ENCODE measurements at regions not wholly inside any gene's neighbourhood (a gene's known extent, or its start where the extent isn't known, plus 50 kb on each side); places are given as distances from the start of the nearest gene placed in this dataset.

- H3K4me3 ChIP-seq, result no peak overlapping the region
- no peak for DNase-seq
- intact Hi-C loops (cut with DNase I), result loop anchor here in 1 of 10 donors (10.0 kb wide), 1 partner anchor 62 kb away; no protein-coding TSS in a partner anchor
- TF ChIP-seq CTCF (IDR thresholded peaks at IDR 0.05) (no peak), POLR2A (IDR thresholded peaks at IDR 0.05) (no peak)
- peaks cover 0 to 2% (median 0%) of the 10 kb centered on the region in 9 donors for H3K27me3 ChIP-seq
- no peak for ATAC-seq
- peaks cover 0 to 10% (median 0%) of the 10 kb centered on the region in 12 donors for H3K4me1 ChIP-seq
- no peaks in the 10 kb centered on the region for H3K9me3 ChIP-seq
- no peak overlapping the region for H3K27ac ChIP-seq
- H3K36me3 ChIP-seq, result no peaks in the 10 kb centered on the region
Observed at GRCh38 chr1:87976316-87976715, 647.6 kb downstream of the LMO4 start.

GRCh38 chr1:87977145-87977544 is 648.5 kb downstream of the LMO4 start:
- Histone ChIP-seq H3K4me3 (no peak overlapping the region), H3K9me3 (no peaks in the 10 kb centered on the region), H3K27ac (no peak overlapping the region), H3K27me3 (peaks cover 0 to 3% (median 0%) of the 10 kb centered on the region in 9 donors), H3K4me1 (peaks cover 0 to 9% (median 0%) of the 10 kb centered on the region in 12 donors), H3K36me3 (no peaks in the 10 kb centered on the region)
- intact Hi-C loops (cut with DNase I), result loop anchor here in 1 of 10 donors (10.0 kb wide), 1 partner anchor 62 kb away; no protein-coding TSS in a partner anchor
- DNase-seq, result no peak
- no peak for ATAC-seq
- no peak for TF ChIP-seq POLR2A (IDR thresholded peaks at IDR 0.05)
- no peak for TF ChIP-seq CTCF (IDR thresholded peaks at IDR 0.05)
- 58 to 67% (median 62%) methylated on average over 2 of the region's 2 CpGs for WGBS, 4 donors

DNA sequence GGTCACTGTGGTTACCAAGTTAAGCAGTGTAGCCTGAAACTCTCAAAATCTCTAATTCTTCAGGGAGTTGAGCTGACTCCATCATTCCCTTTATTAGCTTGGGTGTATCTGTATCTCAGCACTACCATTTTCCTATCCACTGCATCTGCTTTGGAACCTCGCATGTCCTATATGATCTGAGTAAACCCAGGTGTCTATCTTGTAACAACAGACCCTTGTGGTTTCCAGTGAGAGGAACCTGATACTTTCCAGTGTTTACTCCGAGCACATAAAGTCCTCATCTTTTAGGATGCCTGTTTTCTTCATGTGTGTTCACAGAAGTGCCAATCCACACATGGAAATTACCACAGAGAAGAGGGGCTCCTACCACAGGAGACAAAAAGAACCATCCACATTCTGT is 650.4 kb downstream of the LMO4 start:
- TF ChIP-seq POLR2A (IDR thresholded peaks at IDR 0.05) (no peak), CTCF (IDR thresholded peaks at IDR 0.05) (no peak)
- intact Hi-C loops (cut with DNase I), result loop anchor here in 1 of 10 donors (10.0 kb wide), 1 partner anchor 64 kb away; no protein-coding TSS in a partner anchor
- ATAC-seq (no peak), DNase-seq (no peak)
- Histone ChIP-seq H3K4me3 (no peak overlapping the region), H3K4me1 (peaks cover 0 to 5% (median 0%) of the 10 kb centered on the region in 12 donors), H3K27ac (no peak overlapping the region), H3K9me3 (no peaks in the 10 kb centered on the region), H3K27me3 (peaks cover 0 to 3% (median 0%) of the 10 kb centered on the region in 9 donors), H3K36me3 (no peaks in the 10 kb centered on the region)
- WGBS, 4 donors, result 71 to 78% (median 77%) methylated on average over 2 of the region's 2 CpGs

DNA sequence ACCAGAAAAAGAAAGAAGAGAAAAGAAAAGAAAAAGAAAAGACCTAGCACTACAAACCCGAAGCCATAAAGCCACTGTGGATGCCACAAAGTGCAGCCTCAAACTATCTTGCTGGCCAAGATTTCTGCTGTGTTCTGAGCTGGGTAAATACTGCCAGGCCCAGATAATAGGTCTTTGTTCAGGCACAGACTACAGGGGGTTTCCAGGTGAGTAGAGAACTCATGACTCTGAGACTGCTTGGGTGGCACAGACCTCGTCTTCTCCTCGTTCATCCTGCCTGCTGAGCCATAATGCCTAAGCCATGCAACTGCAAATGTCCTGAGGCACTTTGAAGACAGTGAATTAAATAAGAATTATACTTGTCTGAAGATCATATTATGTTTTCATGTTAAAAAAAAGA is 651.8 kb downstream of the LMO4 start:
- no peaks in the 10 kb centered on the region for H3K9me3 ChIP-seq
- H3K27me3 ChIP-seq, result peaks cover 0 to 7% (median 0%) of the 10 kb centered on the region in 9 donors
- no peak overlapping the region for H3K27ac ChIP-seq
- TF ChIP-seq CTCF (IDR thresholded peaks at IDR 0.05), result no peak
- no peak for TF ChIP-seq POLR2A (IDR thresholded peaks at IDR 0.05)
- peaks cover 0 to 5% (median 0%) of the 10 kb centered on the region in 12 donors for H3K4me1 ChIP-seq
- ATAC-seq (no peak), DNase-seq (no peak)
- no peaks in the 10 kb centered on the region for H3K36me3 ChIP-seq
- H3K4me3 ChIP-seq, result no peak overlapping the region
- intact Hi-C loops (cut with DNase I), result no loop called here
- WGBS, 4 donors, result 65 to 89% (median 87%) methylated on average over 3 of the region's 3 CpGs
